HEK293 (cell line): ENCODE measurements at regions not wholly inside any gene's neighbourhood (a gene's known extent, or its start where the extent isn't known, plus 50 kb on each side); places are given as distances from the start of the nearest gene placed in this dataset.

ENCODE experiments used
- CTCF ChIA-PET: fragments of 350-600 bp; formaldehyde crosslinking; extraction: SDS; loops from one replicate; lab custom pipeline; 2021; ENCODE audit warnings: antibody characterized with exemption; lab: Yijun Ruan, JAX
- POLR2A ChIA-PET: fragments of 300-600 bp; formaldehyde crosslinking; extraction: SDS; loops from one replicate; lab custom pipeline; 2020; ENCODE audit warnings: antibody characterized with exemption, inconsistent platforms; lab: Yijun Ruan, JAX
- H3K27ac ChIP-seq: fragments of 200-500 bp; sonication (Bioruptor generic); 2 replicates; pipeline ENCODE4 v1.5.1; 2014; ENCODE audit warnings: low read depth, low read length, control low read depth, inconsistent platforms; ENCODE audit errors: extremely low read depth
- H3K36me3 ChIP-seq, 2 experiments: fragments of 200-500 bp in 1 of 2; sonication (Bioruptor generic) in 1 of 2; 1 replicate in 1 of 2; 2 replicates in 1 of 2; pipeline ENCODE4 v1.5.1; 2014 to 2017; ENCODE audit warnings: inconsistent platforms in 2 of 2, low read length in 2 of 2; ENCODE audit not compliant: control insufficient read depth in 2 of 2, insufficient read depth in 1 of 2
- H3K4me1 ChIP-seq: fragments of 200-500 bp; sonication (Bioruptor generic); 2 replicates; pipeline ENCODE4 v1.5.1; 2014; ENCODE audit warnings: mild to moderate bottlenecking, low read length, inconsistent platforms; ENCODE audit not compliant: control insufficient read depth, insufficient read depth
- H3K4me3 ChIP-seq: 2 replicates; pipeline ENCODE4 v1.5.1; 2011; ENCODE audit warnings: low read depth, mild to moderate bottlenecking, control low read depth, low read length, moderate library complexity
- H3K9me3 ChIP-seq: fragments of 200-500 bp; sonication (Bioruptor generic); 2 replicates; pipeline ENCODE4 v1.5.1; 2014; ENCODE audit warnings: low read depth, low read length, inconsistent platforms; ENCODE audit not compliant: control insufficient read depth, insufficient read depth
- HOXA7 ChIP-seq: sonication (generic); formaldehyde crosslinking; IDR thresholded peaks from 2 replicates; pipeline ENCODE4 v1.8.1; 2022; ENCODE audit warnings: missing genetic modification reagents, borderline replicate concordance
- MYNN ChIP-seq: fragments of 450-650 bp; formaldehyde crosslinking; IDR thresholded peaks from 2 replicates; pipeline ENCODE4 v1.5.1; 2016; ENCODE audit warnings: missing biosample characterization, missing genetic modification characterization, borderline replicate concordance
- REST ChIP-seq: fragments of 450-650 bp; formaldehyde crosslinking; IDR thresholded peaks from 2 replicates; pipeline ENCODE4 v1.5.1; 2016; ENCODE audit warnings: missing biosample characterization, missing genetic modification characterization
- SCRT1 ChIP-seq: fragments of 450-650 bp; formaldehyde crosslinking; IDR thresholded peaks from 2 replicates; pipeline ENCODE4 v1.5.1; 2016; ENCODE audit warnings: missing biosample characterization, missing genetic modification characterization, borderline replicate concordance
- ZBTB1 ChIP-seq: fragments of 450-650 bp; formaldehyde crosslinking; IDR thresholded peaks from 2 replicates; pipeline ENCODE4 v1.5.1; 2016; ENCODE audit warnings: missing biosample characterization, missing genetic modification characterization
- ZFP69B ChIP-seq: fragments of 450-650 bp; formaldehyde crosslinking; IDR thresholded peaks from 2 replicates; pipeline ENCODE4 v1.5.1; 2016; ENCODE audit warnings: missing biosample characterization, missing genetic modification characterization
- ZIC2 ChIP-seq: fragments of 450-650 bp; formaldehyde crosslinking; IDR thresholded peaks from 2 replicates; pipeline ENCODE4 v1.5.1; 2016; ENCODE audit warnings: missing biosample characterization, missing genetic modification characterization
- ZNF10 ChIP-seq: fragments of 450-650 bp; formaldehyde crosslinking; IDR thresholded peaks from 2 replicates; pipeline ENCODE4 v1.5.1; 2017; ENCODE audit warnings: missing biosample characterization, missing genetic modification characterization
- ZNF155 ChIP-seq: fragments of 450-650 bp; formaldehyde crosslinking; IDR thresholded peaks from 2 replicates; pipeline ENCODE4 v1.5.1; 2016; ENCODE audit warnings: missing biosample characterization, missing genetic modification characterization
- ZNF184 ChIP-seq: fragments of 450-650 bp; IDR thresholded peaks from 2 replicates; pipeline ENCODE4 v1.5.1; 2018; ENCODE audit warnings: missing biosample characterization, mild to moderate bottlenecking, missing genetic modification characterization
- ZNF433 ChIP-seq: fragments of 450-650 bp; formaldehyde crosslinking; IDR thresholded peaks from 2 replicates; pipeline ENCODE4 v1.5.1; 2016; ENCODE audit warnings: missing biosample characterization, missing genetic modification characterization, low read depth
- TF ChIP-seq, protein P1 (sequence below): fragments of 450-650 bp; IDR thresholded peaks from 2 replicates; pipeline ENCODE4 v1.5.1; 2018; ENCODE audit warnings: missing biosample characterization, mild to moderate bottlenecking, missing genetic modification characterization
- TF ChIP-seq, protein P2 (sequence below): fragments of 450-650 bp; formaldehyde crosslinking; IDR thresholded peaks from 2 replicates; pipeline ENCODE4 v1.5.1; 2016; ENCODE audit warnings: missing biosample characterization, missing genetic modification characterization
- TF ChIP-seq, protein P3 (sequence below): fragments of 450-650 bp; formaldehyde crosslinking; IDR thresholded peaks from 2 replicates; pipeline ENCODE4 v1.5.1; 2016; ENCODE audit warnings: missing biosample characterization, missing genetic modification characterization

- H3K27ac ChIP-seq: no peak overlapping the region
- CTCF ChIA-PET: interaction anchor here (0.6 kb wide), 1 partner anchor 1389 kb away, joined by 4 read pairs; no protein-coding TSS in a partner anchor
- TF ChIP-seq HOXA7 (CRISPR knock-in tag): no peak
- TF ChIP-seq ZBTB1: no peak
- TF ChIP-seq MYNN: no peak
- no peak for TF ChIP-seq ZNF10
- TF ChIP-seq ZNF155 (tag by site-specific recombination): no peak
- TF ChIP-seq, all 188 proteins: peak for 0
- H3K36me3 ChIP-seq: no peaks in the 10 kb centered on the region
- no peaks in the 10 kb centered on the region for H3K9me3 ChIP-seq
- H3K4me3 ChIP-seq: no peak overlapping the region
- POLR2A ChIA-PET: no interaction called here
- no peaks in the 10 kb centered on the region for H3K4me1 ChIP-seq
Measured at GRCh38 chr12:131389054-131390013, 321.6 kb upstream of the SFSWAP start.

DNA sequence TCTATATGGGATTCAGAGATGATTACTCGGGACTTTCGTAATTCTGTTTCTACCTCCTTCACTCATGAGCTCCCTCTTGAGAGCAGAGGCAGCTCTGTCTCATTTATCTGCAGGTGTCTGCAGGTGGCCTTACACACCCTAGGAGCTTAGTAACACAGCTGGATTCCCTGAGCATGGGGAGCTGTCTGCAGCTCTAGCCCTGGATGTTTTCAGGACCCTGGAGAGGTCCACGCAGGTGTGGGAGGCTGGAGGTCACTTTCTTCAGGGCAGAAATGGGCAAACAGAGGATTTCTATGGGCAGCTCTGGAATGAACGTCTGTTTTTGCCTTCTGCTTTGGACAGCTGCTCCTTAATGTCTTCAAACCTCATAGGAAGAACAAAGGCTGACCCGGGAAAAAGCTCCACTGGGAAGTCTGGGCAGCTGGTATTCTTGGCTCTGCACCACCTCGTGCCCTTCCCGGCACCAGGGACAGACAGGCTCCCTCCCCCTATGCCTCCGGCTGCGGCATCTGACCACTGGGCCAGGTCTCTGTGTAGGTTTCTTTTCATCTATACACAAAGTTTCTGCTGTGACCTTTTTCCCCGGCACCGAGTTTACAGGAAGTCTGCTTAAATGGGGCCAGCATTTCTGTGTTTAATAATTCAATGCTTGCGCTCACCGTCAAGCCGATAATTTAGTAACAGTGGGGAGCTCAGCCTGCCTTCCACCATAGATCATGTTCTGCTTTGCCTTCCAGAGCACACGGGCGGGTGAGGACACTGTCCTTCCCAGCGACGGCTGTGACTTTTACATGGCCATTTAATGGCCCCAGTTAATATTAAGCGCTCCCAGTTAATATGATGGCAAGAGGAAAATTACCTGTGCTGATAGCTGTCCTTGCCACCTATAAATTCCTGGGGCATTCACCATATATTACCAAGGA is 320.2 kb upstream of the SFSWAP start:
- H3K4me1 ChIP-seq: no peaks in the 10 kb centered on the region
- no peak overlapping the region for H3K27ac ChIP-seq
- no peaks in the 10 kb centered on the region for H3K9me3 ChIP-seq
- TF ChIP-seq ZFP69B (tag by site-specific recombination) (no peak), ZNF433 (tag by site-specific recombination) (no peak), SCRT1 (tag by site-specific recombination) (no peak), REST (tag by site-specific recombination) (peak; percentile 93), ZNF184 (tag by site-specific recombination) (no peak), ZIC2 (peak; percentile 73)
- TF ChIP-seq, protein P1, sequence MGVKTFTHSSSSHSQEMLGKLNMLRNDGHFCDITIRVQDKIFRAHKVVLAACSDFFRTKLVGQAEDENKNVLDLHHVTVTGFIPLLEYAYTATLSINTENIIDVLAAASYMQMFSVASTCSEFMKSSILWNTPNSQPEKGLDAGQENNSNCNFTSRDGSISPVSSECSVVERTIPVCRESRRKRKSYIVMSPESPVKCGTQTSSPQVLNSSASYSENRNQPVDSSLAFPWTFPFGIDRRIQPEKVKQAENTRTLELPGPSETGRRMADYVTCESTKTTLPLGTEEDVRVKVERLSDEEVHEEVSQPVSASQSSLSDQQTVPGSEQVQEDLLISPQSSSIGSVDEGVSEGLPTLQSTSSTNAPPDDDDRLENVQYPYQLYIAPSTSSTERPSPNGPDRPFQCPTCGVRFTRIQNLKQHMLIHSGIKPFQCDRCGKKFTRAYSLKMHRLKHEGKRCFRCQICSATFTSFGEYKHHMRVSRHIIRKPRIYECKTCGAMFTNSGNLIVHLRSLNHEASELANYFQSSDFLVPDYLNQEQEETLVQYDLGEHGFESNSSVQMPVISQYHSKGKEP (tag by site-specific recombination): no peak
- TF ChIP-seq, protein P2, sequence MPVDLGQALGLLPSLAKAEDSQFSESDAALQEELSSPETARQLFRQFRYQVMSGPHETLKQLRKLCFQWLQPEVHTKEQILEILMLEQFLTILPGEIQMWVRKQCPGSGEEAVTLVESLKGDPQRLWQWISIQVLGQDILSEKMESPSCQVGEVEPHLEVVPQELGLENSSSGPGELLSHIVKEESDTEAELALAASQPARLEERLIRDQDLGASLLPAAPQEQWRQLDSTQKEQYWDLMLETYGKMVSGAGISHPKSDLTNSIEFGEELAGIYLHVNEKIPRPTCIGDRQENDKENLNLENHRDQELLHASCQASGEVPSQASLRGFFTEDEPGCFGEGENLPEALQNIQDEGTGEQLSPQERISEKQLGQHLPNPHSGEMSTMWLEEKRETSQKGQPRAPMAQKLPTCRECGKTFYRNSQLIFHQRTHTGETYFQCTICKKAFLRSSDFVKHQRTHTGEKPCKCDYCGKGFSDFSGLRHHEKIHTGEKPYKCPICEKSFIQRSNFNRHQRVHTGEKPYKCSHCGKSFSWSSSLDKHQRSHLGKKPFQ (tag by site-specific recombination): no peak
- TF ChIP-seq, protein P3, sequence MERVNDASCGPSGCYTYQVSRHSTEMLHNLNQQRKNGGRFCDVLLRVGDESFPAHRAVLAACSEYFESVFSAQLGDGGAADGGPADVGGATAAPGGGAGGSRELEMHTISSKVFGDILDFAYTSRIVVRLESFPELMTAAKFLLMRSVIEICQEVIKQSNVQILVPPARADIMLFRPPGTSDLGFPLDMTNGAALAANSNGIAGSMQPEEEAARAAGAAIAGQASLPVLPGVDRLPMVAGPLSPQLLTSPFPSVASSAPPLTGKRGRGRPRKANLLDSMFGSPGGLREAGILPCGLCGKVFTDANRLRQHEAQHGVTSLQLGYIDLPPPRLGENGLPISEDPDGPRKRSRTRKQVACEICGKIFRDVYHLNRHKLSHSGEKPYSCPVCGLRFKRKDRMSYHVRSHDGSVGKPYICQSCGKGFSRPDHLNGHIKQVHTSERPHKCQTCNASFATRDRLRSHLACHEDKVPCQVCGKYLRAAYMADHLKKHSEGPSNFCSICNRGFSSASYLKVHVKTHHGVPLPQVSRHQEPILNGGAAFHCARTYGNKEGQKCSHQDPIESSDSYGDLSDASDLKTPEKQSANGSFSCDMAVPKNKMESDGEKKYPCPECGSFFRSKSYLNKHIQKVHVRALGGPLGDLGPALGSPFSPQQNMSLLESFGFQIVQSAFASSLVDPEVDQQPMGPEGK: no peak
- no peaks in the 10 kb centered on the region for H3K36me3 ChIP-seq
- CTCF ChIA-PET: interaction anchor here (0.6 to 0.7 kb wide), 2 partner anchors 274 to 1391 kb away, joined by 3 to 4 read pairs; no protein-coding TSS in a partner anchor
- POLR2A ChIA-PET: no interaction called here
- no peak overlapping the region for H3K4me3 ChIP-seq
